Hematopoietic multipotent progenitor cell treated with erythropoietin and hydrocortisone succinate and interleukin-3 and kit ligand, for 15 days (in vitro differentiated cells): ENCODE measurements at regions not wholly inside any gene's neighbourhood (a gene's known extent, or its start where the extent isn't known, plus 50 kb on each side); places are given as distances from the start of the nearest gene placed in this dataset.
"Not testable (repeated sequence)": the region's sequence is repeated elsewhere in the genome, so short reads cannot be mapped to it uniquely, and the experiment has no call there.

Experiments
- DNase-seq: peaks from one replicate; pipeline ENCODE4 v3.0.0-alpha.2; 2015; ENCODE audit warnings: low spot score

GRCh38 chr20:43364001-43364400 is 93.7 kb upstream of the SRSF6 start:
- no peak for DNase-seq

- no peak for DNase-seq
These were observed 94.2 kb upstream of the SRSF6 start for GRCh38 chr20:43363506-43363905.

- no peak for DNase-seq
These were observed 96.2 kb upstream of the SRSF6 start for GRCh38 chr20:43361526-43361925.

GRCh38 chr20:43360016-43360415 is 97.7 kb upstream of the SRSF6 start:
- DNase-seq = no peak

- DNase-seq = no peak
These were observed 98.9 kb upstream of the SRSF6 start for GRCh38 chr20:43358811-43359210.

GRCh38 chr20:43357352-43357751 is 100.3 kb upstream of the SRSF6 start:
- no peak for DNase-seq

- no peak for DNase-seq
These were observed 102.1 kb upstream of the SRSF6 start for GRCh38 chr20:43355610-43356009.

GRCh38 chr20:43352996-43353395 is 104.7 kb upstream of the SRSF6 start:
- DNase-seq = no peak

- not testable (repeated sequence) for DNase-seq
These were observed 107.0 kb upstream of the SRSF6 start for GRCh38 chr20:43350694-43351093.

- DNase-seq = no peak
These were observed 107.9 kb upstream of the SRSF6 start for GRCh38 chr20:43349841-43350240.

- not testable (repeated sequence) for DNase-seq
These were observed 109.9 kb upstream of the SRSF6 start for GRCh38 chr20:43347839-43348238.

GRCh38 chr20:43345676-43346075 is 112.0 kb upstream of the SRSF6 start:
- DNase-seq = no peak

- no peak for DNase-seq
These were observed 116.2 kb upstream of the SRSF6 start for GRCh38 chr20:43341511-43341910.

- no peak for DNase-seq
These were observed 120.7 kb upstream of the SRSF6 start for GRCh38 chr20:43337036-43337435.

GRCh38 chr20:43334080-43334479 is 123.6 kb upstream of the SRSF6 start:
- DNase-seq = no peak

GRCh38 chr20:43331906-43332305 is 125.8 kb upstream of the SRSF6 start:
- no peak for DNase-seq

GRCh38 chr20:43328697-43329096 is 129.0 kb upstream of the SRSF6 start:
- no peak for DNase-seq

- DNase-seq = not testable (repeated sequence)
These were observed 130.5 kb upstream of the SRSF6 start for GRCh38 chr20:43327234-43327633.

GRCh38 chr20:43325926-43326325 is 131.8 kb upstream of the SRSF6 start:
- no peak for DNase-seq

GRCh38 chr20:43323592-43323991 is 133.9 kb upstream of the PTPRT start:
- DNase-seq = no peak

- peak; percentile 18 for DNase-seq
These were observed 133.1 kb upstream of the PTPRT start for GRCh38 chr20:43322851-43323250.

- no peak for DNase-seq
These were observed 130.8 kb upstream of the PTPRT start for GRCh38 chr20:43320536-43320935.

- DNase-seq = peak; percentile 86
These were observed 129.1 kb upstream of the PTPRT start for GRCh38 chr20:43318755-43319297.

- no peak for DNase-seq
These were observed 126.6 kb upstream of the PTPRT start for GRCh38 chr20:43316271-43316670.

- no peak for DNase-seq
These were observed 119.6 kb upstream of the PTPRT start for GRCh38 chr20:43309266-43309665.
